ENCODE measurements at regions not wholly inside any gene's neighbourhood (a gene's known extent, or its start where the extent isn't known, plus 50 kb on each side); places are given as distances from the start of the nearest gene placed in this dataset.

DNA sequence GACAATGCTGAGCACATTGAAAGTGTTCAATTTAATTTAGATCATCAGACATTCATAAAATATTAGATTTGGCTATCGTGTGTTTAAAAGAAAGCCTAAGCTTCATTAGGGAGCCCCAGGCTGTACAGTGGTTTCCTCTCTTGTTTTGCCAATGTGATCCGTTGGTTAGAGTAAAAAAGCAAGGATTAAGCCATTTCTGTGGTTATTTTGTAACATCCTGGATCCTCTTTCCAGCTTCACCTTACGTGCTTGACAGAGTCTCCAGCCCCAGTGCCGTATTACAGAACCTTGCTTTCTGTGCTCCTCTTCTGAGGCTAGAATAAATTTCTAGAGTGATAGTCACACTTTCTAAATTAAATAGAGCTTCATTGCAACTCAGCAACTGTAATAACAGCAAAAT lies 289.3 kb upstream of the LINC00305 start:
- TF ChIP-seq, protein P1, sequence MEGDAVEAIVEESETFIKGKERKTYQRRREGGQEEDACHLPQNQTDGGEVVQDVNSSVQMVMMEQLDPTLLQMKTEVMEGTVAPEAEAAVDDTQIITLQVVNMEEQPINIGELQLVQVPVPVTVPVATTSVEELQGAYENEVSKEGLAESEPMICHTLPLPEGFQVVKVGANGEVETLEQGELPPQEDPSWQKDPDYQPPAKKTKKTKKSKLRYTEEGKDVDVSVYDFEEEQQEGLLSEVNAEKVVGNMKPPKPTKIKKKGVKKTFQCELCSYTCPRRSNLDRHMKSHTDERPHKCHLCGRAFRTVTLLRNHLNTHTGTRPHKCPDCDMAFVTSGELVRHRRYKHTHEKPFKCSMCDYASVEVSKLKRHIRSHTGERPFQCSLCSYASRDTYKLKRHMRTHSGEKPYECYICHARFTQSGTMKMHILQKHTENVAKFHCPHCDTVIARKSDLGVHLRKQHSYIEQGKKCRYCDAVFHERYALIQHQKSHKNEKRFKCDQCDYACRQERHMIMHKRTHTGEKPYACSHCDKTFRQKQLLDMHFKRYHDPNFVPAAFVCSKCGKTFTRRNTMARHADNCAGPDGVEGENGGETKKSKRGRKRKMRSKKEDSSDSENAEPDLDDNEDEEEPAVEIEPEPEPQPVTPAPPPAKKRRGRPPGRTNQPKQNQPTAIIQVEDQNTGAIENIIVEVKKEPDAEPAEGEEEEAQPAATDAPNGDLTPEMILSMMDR (IDR thresholded peaks at IDR 0.05; ENCODE audit: borderline replicate concordance, extremely low read depth, low read length, poor library complexity, severe bottlenecking) = no peak
- no peak for TF ChIP-seq EZH2 (IDR thresholded peaks at IDR 0.05; ENCODE audit: borderline replicate concordance, low read depth, low read length, severe bottlenecking)

All from DND-41 (cell line).